HG02938 (cell line): ENCODE measurements at regions not wholly inside any gene's neighbourhood (a gene's known extent, or its start where the extent isn't known, plus 50 kb on each side); places are given as distances from the start of the nearest gene placed in this dataset.
A peak's percentile ranks its signal among the peaks of the same experiment; 100 is the strongest.

Source experiments
- ATAC-seq: cut with Tn5 transposase; IDR thresholded peaks from one replicate; pipeline ENCODE4 v1.9.1; 2021; ENCODE audit warnings: mild to moderate bottlenecking, moderate library complexity; ENCODE audit not compliant: unreplicated experiment

- no peak for ATAC-seq
Measured at GRCh38 chr3:168272343-168272985, 176.7 kb upstream of the GOLIM4 start.

GRCh38 chr3:168271932-168272331 is 176.2 kb upstream of the GOLIM4 start:
- no peak for ATAC-seq

- no peak for ATAC-seq
Measured at GRCh38 chr3:168269001-168269400, 173.3 kb upstream of the GOLIM4 start.

- ATAC-seq: no peak
Measured at GRCh38 chr3:168267179-168267578, 171.5 kb upstream of the GOLIM4 start.

GRCh38 chr3:168266335-168266734 is 170.6 kb upstream of the GOLIM4 start:
- no peak for ATAC-seq

- ATAC-seq: no peak
Measured at GRCh38 chr3:168262887-168263286, 167.2 kb upstream of the GOLIM4 start.

- peak; percentile 69 for ATAC-seq
Measured at GRCh38 chr3:168260859-168261258, 165.1 kb upstream of the GOLIM4 start.

GRCh38 chr3:168251371-168251770 is 155.6 kb upstream of the GOLIM4 start:
- ATAC-seq: peak; percentile 54

- peak; percentile 27 for ATAC-seq
Measured at GRCh38 chr3:168250415-168250861, 154.7 kb upstream of the GOLIM4 start.

- ATAC-seq: peak; percentile 52
Measured at GRCh38 chr3:168249550-168250414, 154.1 kb upstream of the GOLIM4 start.

GRCh38 chr3:168249205-168249549 is 153.5 kb upstream of the GOLIM4 start:
- ATAC-seq: no peak

- peak; percentile 6 for ATAC-seq
Measured at GRCh38 chr3:168248383-168249204, 152.9 kb upstream of the GOLIM4 start.

GRCh38 chr3:168241156-168241555 is 145.4 kb upstream of the GOLIM4 start:
- ATAC-seq: no peak

GRCh38 chr3:168239287-168239686 is 143.6 kb upstream of the GOLIM4 start:
- ATAC-seq: no peak

- ATAC-seq: no peak
Measured at GRCh38 chr3:168233001-168233400, 137.3 kb upstream of the GOLIM4 start.

- ATAC-seq: no peak
Measured at GRCh38 chr3:168223085-168223484, 127.4 kb upstream of the GOLIM4 start.

- ATAC-seq: no peak
Measured at GRCh38 chr3:168220556-168220955, 124.8 kb upstream of the GOLIM4 start.

- ATAC-seq: no peak
Measured at GRCh38 chr3:168219530-168219929, 123.8 kb upstream of the GOLIM4 start.

- no peak for ATAC-seq
Measured at GRCh38 chr3:168218600-168218999, 122.9 kb upstream of the GOLIM4 start.

- no peak for ATAC-seq
Measured at GRCh38 chr3:168216851-168217250, 121.1 kb upstream of the GOLIM4 start.

- ATAC-seq: peak; percentile 81
Measured at GRCh38 chr3:168213920-168214319, 118.2 kb upstream of the GOLIM4 start.
